Mucosa of gallbladder (tissue), 1 donor: ENCODE measurements at regions not wholly inside any gene's neighbourhood (a gene's known extent, or its start where the extent isn't known, plus 50 kb on each side); places are given as distances from the start of the nearest gene placed in this dataset.

Source experiments
- DNase-seq: peaks from one replicate; pipeline ENCODE4 v3.0.0-alpha.2; 2020; ENCODE audit warnings: low spot score
- donor health status: DM: no; HTN: no; CAD: no.

GRCh38 chr22:48572951-48573350 lies 1254.7 kb downstream of the BRD1 start:
- DNase-seq: no peak

DNA sequence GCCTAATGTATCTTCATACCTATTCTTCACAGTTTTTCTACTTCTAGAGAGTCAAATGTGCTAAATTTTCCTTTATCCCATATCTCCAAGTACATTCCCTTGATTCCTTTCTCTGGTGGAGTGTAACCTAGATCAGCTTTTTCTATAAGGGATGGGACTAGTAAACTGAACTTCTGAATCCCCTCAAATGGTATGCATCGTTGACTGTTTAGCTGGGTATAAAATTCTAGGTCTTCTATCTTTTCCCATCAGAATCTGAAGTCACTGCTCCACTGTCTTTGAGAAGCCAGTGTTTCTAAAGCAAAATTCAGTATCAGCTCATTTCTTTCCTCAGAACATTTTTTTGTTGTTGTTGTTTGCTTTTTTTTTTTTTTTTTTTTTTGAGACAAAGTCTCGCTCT lies 1256.8 kb downstream of the BRD1 start:
- no peak for DNase-seq

GRCh38 chr22:48569476-48570233 lies 1258.0 kb downstream of the BRD1 start:
- no peak for DNase-seq

DNA sequence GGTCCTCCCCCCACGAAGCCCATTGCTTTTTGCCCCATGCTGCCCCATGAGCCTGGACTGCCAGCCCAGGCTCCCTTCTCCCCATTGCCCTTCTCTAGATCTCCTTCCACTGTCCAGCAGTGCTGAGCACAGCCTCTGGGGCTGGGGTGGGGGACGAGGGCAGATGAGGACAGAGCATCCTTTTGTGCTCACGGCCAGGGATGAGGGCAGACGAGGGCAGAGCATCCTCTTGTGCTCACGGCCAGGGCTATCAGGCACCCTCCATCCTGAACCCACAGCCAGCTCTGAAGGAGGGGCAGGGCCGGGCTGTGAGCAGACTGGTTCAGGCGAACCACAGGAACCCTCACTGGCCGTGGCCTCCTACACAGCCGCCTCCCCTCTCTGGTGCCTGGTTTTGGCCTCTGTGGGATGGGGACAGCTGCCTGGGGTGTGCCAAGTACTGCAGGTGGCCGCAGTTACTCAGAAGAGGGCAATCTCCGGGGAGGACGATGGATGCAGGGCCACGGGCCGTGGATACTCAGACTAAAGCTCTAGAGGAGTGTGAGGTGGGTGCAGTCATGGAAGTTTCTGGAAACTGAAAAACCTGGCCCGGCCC lies 1258.8 kb downstream of the BRD1 start:
- DNase-seq: no peak

DNA sequence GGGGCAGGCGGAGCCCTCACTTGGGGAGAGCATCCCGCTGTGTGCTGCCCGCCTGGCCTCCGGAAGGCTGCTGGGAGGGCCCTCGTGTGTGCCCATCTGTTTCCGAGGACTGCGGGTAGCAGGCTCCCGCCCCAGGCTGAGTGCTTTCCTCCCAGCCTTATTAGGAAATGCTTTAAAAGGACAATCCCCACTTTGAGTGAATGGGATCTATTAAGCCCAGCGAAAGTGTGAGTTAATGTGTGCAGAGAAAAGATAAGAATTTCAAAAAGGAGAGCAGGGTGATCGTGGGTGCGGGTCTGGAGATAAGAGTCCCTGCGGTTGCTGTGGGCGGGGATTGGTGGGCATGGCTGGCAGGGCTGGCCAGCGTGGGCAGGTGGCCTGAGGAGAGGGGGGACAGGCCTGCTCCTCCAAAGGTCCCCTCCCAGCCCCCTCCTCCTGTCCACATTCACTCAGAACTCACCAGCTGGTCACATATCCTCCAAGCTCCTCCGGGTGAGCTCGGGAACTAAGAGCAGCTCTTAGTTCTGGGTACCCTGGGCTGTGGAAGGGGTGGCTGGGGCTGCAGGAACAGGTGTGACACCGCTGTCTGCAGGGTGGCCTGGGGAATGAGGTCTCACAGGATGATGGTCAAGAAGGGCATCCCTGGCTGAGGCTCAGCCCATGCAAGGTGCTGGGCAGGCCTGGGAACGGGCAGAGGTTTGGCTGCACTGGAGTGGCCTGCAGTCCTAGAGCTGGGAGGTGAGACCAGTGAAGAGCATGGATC lies 1260.3 kb downstream of the BRD1 start:
- DNase-seq: no peak

- DNase-seq: no peak
Measured at GRCh38 chr22:48566741-48567140, 1260.9 kb downstream of the BRD1 start.

DNA sequence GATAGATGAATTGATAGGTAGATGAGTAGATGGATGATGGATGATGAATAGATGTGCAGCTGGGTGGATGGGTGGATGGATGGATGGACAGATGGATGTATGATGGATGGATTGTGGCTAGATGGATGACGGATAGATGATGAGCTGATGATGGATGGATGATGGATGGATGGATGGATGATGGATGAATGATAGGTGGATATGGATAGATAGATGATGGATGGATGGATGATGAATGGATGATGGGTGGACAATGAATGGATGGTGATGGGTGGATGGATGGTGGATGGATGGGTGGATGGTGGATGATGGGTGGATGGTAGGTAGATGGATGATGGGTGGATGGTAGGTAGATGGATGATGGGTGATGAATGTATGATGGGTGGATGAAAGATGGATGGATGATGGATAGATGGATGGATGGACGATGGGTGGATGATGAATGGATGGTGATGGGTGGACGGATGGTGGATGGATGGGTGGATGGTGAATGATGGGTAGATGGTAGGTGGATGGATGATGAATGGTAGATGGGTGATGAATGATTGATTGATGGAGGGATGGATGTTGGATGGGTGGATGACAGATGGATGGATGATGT lies 1261.7 kb downstream of the BRD1 start:
- no peak for DNase-seq

DNA sequence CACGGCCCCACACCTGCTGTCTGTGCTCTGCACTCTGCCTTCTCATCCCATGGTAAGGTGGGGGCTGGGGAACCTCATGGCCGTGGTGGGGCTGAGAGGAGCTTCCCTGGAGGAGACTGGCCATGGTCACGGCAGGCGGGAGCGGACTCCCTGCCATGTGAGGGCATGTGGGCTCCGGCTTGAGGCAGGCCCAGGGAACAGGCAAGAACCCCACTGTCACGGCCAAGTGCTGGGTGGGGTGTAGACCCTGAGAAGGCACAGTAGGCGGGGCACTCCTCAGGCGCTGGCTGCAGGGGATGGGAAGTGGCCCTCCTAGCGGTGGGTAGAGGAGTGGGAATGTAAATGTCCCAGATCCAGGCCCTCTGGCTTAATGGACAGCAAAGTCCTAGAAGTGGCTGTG lies 1262.7 kb downstream of the BRD1 start:
- DNase-seq: no peak

- no peak for DNase-seq
Measured at GRCh38 chr22:48563966-48564330, 1263.7 kb downstream of the BRD1 start.

- DNase-seq: no peak
Measured at GRCh38 chr22:48563118-48563965, 1264.3 kb downstream of the BRD1 start.

DNA sequence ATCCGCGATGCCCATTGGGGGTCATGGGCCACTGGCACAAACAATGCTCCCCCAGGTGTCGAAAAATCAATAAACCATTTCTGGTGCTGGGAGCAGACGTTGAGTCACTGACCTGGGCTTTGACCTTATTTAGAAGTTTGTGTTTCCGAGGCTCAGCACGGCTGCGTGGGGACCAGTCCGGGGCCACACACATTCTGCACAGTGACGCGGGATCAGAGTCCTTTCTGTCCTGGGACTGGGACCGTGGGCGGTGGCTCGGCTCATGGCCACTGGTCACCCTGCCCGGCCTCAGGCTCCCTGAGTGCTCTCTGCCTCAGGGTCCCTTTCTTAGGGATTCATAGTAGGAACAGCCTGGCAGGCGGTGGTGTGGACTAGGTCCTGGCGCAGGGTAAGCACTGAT lies 1266.0 kb downstream of the BRD1 start:
- no peak for DNase-seq

- no peak for DNase-seq
Measured at GRCh38 chr22:48560836-48561235, 1266.8 kb downstream of the BRD1 start.

- no peak for DNase-seq
Measured at GRCh38 chr22:48560389-48560751, 1267.3 kb downstream of the BRD1 start.

DNA sequence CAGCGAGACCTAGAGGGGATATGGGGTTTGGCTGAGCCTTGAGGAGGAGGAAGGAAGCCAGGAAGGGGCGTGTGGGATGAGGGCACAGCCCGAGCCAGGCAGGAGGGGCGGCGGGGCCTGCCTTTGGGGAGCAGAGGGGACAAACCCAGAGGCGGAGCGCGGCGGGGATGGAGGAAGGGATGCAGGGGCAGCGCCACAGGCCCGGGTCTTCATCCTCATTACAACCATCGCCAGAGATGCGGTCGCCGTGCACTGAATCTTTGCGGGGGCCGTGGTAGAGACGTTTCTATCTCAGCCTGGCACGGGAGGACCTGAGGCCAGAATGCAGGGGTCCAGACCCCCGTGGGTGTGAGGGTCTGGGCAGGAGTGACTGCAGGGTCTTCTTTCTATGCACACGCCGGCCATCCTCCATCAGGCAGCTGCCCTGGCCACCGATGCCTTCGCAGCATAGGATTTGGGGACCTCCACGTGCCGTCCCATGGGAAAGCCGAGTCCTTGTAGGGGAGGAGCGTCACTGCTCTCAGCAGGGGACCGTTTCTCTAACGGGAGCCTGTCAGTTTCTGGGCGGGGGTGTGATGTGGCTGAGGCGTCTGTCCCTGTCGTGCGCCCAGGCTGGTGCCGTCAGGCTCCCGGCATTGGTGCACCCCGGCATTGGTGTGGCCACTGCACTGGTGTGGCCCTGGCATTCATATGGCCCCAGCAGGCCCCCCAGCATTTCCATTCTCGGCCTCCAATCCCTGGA lies 1267.9 kb downstream of the BRD1 start:
- DNase-seq: no peak

DNA sequence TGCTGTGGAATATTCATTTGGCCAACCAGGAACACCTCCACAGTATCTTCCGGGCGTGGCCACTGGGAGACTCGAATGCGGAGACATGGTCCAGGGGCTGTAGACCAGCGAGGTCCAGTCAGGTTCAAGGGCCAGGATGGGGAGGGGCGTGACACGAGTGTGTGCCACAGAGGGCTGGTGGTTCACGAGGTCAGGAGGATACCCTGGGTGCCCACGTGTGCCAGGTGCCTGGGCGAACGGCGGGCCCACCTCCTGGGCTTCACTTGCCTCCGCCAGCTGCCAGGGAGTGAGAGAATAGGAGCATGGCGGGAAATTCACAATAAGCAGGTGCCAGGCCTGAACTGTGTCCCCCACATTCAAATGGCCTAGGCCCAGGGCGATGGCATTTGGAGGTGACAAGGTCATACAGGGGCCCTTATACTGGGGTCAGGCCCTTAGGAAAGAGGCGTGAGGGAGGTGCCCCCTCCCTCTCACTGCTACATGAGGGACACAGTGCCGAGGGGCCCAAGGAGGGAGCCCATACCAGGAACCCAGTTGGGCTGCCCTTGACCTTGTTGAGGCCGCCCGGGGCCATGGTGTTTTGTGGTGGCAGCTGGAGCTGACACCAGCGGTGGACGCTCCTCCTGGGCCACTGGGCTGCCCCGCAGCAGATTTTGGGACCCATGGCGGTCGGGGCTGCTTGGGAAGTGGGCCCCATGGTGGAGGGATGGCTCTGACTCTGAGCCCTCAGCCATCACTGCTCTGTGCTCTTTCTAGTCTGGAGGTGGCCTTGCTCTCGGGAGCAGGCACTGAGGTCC lies 1268.9 kb downstream of the BRD1 start:
- DNase-seq: no peak

DNA sequence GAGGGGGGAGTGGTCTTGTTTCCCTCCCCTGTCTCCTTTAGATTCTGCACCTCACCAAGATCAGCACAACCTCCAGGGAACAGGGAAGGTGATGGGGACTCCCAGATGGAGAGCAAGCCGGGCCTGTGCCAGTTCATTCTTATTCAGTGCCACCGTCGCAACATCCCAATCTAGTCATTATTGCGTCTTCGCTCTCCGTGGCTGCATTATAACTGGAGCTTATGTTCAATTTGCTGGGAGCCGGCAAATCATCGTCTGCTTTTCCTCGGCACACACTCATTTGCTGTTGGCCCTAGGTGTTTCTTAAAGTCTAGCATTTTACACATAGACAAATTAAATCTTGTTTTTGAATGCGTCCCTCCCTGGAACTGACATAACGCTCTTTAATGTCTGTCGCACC lies 1269.7 kb downstream of the BRD1 start:
- no peak for DNase-seq

- DNase-seq: no peak
Measured at GRCh38 chr22:48557473-48557872, 1270.2 kb downstream of the BRD1 start.

DNA sequence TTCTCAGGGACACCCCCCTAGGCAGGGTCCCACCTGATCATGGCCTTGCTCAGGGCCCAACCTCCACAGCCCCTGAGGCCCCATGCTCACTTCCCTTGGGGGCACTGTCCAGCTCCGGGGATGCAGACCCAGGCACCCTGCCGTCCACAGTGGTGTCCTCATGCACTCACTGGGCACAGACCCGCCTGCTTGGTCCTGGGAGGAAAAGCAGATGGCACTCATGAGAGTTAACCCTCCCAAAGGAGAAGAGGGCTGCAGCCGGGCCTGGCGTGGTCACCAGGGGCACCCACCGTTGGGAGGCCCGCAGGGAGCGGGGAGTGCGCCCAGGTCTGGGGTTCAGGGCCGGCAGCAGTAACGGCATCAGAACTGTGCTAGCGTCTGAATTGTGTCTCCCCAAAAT lies 1270.9 kb downstream of the BRD1 start:
- no peak for DNase-seq

DNA sequence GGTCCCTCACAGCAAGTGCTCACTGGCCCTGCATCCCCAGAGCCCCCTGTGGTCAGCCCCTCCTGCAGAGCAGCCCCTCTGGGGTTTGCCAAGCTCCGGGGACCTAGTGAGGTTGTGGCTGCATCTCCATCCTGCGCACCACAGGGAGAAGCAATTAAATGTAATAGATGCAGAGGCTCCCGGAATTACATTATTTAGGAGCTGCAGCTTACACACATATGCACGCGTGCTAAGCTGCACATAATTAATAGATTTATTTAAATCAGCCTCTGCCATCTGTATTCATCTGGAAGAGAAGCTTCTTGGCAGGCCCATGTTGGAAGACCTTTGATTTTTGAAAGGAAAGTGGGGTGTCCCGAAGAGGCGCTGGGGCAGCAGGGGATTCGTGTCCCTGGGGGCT lies 1271.5 kb downstream of the BRD1 start:
- DNase-seq: no peak

- no peak for DNase-seq
Measured at GRCh38 chr22:48555606-48556005, 1272.1 kb downstream of the BRD1 start.
